Effector CD4-positive, alpha-beta T cell (primary cell): ENCODE measurements at regions not wholly inside any gene's neighbourhood (a gene's known extent, or its start where the extent isn't known, plus 50 kb on each side); places are given as distances from the start of the nearest gene placed in this dataset.

ENCODE experiments used
- DNase-seq: peaks from one replicate; pipeline ENCODE4 v3.0.0-alpha.2; 2020

DNA sequence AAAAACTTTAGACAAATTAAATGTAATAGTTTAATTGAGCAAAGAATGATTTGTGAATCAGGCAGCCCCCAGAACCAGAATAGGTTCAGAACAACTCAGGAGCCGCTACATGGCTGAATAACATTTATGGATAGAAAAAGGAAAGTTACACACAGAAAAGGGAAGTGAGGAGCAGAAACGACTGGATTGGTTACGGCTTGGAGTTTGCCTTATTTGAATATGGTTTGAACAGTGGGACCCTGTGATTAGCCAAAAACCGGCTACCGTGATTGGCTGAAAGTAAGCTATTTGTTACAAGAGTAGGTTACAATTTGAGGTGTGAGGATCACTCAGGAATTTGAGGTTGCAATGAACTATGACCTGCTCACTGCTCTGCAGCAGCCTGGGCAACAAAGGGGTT lies 1139.8 kb downstream of the CDH11 start:
- no peak for DNase-seq

DNA sequence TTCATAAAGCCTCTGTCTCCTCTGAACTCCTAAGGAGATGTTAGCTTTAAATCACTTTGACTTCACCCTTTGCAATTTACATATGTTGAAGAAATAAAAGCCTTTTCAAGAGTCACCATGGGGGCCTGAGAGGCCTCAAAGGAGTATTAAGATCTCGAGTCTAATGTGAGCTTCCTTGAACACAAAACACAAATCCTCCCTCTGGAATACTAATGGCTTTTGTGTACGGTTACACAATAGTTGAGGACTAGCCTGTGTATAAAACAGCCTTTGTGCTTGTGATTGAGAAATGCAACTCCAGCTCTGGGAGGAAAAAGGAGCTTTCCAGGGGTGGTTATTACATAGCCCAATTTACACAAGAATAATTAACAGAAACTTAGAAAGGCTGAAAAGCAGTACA lies 1140.2 kb downstream of the CDH11 start:
- no peak for DNase-seq

DNA sequence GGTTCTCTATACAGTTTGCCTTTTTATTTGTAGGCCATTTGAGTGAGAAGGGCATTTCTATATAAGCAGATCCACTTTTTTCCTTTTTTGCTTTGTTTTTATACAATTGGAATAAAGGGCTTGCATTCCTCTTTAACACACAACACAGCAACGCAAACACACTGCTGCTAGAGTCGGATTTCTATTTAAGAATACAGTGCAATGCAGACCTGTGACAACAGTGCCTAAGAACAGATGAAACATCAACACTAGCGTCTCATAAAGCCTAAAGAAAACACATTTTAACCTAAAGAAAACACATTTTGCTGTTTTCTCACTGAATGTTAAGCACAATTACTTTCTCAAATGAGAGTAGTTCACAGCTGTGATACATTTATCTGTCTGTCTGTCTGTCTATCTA lies 1141.1 kb downstream of the CDH11 start:
- no peak for DNase-seq

GRCh38 chr16:63978240-63978639 lies 1143.6 kb downstream of the CDH11 start:
- DNase-seq = no peak

GRCh38 chr16:63976345-63976744 lies 1145.5 kb downstream of the CDH11 start:
- DNase-seq = no peak

- no peak for DNase-seq
These were observed 1146.2 kb downstream of the CDH11 start for GRCh38 chr16:63975669-63976068.

- DNase-seq = no peak
These were observed 1153.9 kb downstream of the CDH11 start for GRCh38 chr16:63967966-63968365.

GRCh38 chr16:63960321-63960720 lies 1161.5 kb downstream of the CDH11 start:
- DNase-seq = no peak

DNA sequence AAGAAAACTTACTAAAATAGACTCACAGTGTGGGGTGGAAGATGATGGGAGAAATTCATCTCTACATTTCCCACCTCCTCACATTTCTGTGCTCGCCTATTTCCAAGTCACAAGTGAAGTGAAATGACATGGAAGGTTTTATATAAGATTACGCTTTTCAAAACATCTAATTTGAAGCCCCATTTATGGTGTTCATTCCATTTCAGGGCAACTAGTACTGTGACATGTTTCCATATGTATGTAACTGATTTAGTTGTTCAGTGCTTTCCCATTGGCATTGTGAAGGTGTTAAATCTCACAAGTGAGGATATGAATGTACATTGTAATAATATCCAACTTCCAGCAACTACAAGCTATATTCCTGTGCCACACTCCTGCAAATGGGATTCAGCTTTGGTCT lies 1174.8 kb downstream of the CDH11 start:
- no peak for DNase-seq

GRCh38 chr16:63945806-63946205 lies 1176.1 kb downstream of the CDH11 start:
- no peak for DNase-seq

DNA sequence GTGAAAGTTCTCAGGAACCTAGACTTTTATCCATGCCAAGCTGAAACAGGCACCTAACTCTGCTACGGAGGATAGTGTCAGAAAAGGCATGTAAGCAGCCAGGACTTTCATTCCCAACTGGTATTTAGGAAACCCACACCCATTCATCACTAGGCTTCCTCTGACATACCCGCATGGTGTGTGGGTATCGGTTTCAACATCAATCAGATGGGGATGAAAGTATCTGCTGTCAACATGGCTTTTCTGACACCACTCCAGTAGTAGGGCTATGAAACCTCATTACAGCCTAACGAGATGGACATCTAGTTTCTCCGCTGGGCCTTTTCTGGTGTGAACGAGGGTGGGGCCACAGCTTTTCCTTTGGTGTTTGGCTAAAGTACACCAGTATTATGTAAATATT lies 1178.3 kb downstream of the CDH11 start:
- DNase-seq = no peak

- no peak for DNase-seq
These were observed 1183.2 kb downstream of the CDH11 start for GRCh38 chr16:63938661-63939060.

DNA sequence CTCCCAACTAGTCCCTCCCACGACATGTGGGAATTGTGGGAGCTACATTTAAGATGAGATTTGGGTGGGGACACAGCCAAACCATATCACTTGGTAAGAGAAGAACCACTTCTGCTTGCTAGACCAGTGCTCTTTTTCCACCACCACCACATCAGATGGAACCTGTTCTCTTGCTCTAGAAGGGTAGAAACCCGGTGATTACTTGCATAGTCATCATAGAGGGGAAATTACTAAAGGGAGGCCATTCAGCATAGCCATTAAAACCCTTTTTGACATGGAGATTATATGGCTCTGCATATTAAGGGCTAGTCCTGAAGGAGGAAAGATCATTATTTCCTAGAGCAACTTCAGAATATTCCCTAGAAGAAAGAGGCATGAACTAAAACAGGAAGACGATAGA lies 1188.0 kb downstream of the CDH11 start:
- DNase-seq = no peak

- no peak for DNase-seq
These were observed 1193.4 kb downstream of the CDH11 start for GRCh38 chr16:63928421-63928820.

DNA sequence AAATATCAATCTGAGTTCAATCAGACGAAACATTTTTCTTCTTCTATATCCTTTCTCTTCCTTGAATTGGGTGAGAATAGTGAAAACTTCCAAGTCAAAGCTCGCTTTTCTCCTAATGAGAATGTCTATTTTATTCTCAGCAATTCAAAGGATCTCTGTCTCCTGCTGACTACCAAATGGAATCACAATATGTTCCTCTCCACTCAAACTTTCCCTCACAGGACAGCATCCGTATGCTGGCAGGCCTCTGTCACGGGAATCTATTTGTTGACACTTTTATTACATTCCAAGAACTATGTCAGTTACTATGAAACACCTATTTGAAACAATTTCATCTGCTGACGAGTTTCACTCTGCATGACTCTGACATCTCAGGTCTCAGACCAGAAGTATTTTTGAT lies 1196.6 kb downstream of the CDH11 start:
- DNase-seq = no peak

DNA sequence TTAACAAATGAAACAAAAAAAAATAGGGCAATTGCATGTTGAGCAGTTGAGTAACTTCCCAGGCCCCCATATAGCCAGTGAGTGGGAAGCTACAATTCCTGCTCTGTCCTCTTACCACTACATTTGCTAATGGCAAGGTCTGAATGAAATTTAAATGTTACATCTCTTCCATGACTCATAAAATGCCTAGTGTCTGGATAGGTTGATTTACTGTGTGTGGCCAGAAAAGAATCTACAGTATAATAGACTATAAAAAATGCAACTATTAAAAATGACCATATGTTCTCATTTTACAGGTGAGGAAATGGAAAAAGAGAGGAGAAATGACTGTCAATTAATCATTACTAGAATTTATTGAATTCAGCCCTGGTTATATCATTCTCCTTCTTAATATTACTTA lies 1199.3 kb downstream of the CDH11 start:
- DNase-seq = no peak

GRCh38 chr16:63921737-63922295 lies 1200.0 kb downstream of the CDH11 start:
- DNase-seq = no peak

DNA sequence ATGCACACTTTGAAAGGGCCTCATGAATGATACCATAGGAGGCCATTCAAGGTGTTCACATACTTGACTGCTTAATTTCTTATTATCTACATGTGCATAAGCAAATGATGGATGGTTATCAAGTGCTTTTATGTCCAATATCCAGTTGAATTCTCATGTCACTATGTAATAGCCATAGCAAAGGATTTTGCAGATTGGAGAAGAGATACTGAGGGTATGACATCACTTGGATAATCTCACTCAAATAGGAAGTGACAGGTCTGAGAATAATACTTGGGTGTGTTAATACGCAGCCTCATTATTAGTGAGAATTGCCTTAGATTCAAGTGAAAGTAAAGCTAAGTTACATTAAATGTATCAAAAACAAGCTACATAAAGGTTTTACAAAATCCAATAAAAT lies 1208.6 kb downstream of the CDH11 start:
- DNase-seq = no peak

GRCh38 chr16:63907251-63907650 lies 1214.6 kb downstream of the CDH11 start:
- no peak for DNase-seq

DNA sequence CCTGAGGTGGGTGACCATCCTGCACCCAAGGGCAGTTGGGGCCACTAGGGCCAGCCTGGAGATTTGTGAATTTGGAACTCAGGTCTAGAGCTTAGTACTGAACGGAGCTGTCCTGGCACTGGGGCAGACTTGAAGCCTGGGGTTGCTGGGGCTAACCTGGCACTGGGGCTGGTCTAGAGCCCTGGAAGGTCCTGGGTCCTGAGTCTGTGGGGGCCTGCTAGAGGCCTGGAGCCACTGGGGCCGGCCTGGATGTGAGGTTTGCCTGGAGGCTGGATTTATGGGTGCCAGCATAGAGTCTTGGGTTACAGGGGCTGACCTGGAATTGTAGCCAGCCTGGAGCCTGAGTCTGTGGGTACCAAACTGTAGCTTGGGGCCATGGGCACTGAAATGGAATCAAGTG lies 1216.9 kb downstream of the CDH11 start:
- no peak for DNase-seq

DNA sequence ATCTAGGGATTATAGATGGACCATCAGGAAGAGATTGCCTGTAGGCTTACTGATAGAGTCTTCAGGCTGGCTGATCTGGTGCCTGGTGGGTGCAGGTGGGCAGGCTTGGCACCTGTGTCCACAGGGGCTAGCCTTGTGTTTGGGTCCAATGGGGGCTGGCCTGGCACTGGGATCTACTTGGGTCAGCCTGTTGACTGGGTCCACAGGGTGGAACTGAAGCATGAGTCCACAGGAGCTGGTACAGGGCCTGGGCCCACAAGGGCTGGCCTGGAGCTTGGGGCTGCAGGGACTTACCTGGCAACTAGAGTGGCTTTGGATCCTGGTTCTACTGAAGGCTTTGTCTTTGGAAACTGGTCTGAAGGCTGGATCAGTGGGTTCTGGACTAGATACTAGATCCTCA lies 1217.7 kb downstream of the CDH11 start:
- no peak for DNase-seq

GRCh38 chr16:63896383-63897109 lies 1225.3 kb downstream of the CDH11 start:
- no peak for DNase-seq

GRCh38 chr16:63890723-63891122 lies 1231.1 kb downstream of the CDH11 start:
- DNase-seq = no peak

- no peak for DNase-seq
These were observed 1231.8 kb downstream of the CDH11 start for GRCh38 chr16:63890081-63890480.

DNA sequence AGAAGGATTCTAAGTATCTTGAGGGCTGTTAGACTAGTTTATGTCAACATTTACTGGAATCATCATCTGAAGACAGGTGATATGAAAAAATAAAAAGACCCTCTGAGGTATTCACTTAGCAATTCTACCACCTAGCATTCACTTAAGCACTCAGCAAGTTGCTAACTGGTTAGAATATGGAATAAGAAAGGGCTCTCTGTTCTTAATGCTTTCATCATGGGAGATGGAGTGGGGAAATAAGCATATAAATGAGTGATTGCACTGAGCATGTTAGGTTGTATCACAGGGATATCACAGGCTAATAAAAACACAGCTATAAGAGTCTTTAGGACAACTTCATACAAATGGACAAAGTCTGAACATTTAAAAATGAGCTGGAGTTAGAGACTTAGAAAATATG lies 1238.8 kb downstream of the CDH11 start:
- no peak for DNase-seq
